PC-3 (cell line): ENCODE measurements at regions not wholly inside any gene's neighbourhood (a gene's known extent, or its start where the extent isn't known, plus 50 kb on each side); places are given as distances from the start of the nearest gene placed in this dataset.

ENCODE experiments used
- EZH2 ChIP-seq: fragments of 300-600 bp; sonication (generic); IDR thresholded peaks from one replicate; pipeline ENCODE4 v1.6.1; 2017; ENCODE audit warnings: antibody characterized with exemption, mild to moderate bottlenecking, low read length; ENCODE audit not compliant: unreplicated experiment
- EZH2phosphoT487 ChIP-seq: fragments of 300-600 bp; sonication (generic); IDR thresholded peaks from 2 replicates; pipeline ENCODE4 v1.6.1; 2018; ENCODE audit warnings: mild to moderate bottlenecking, antibody characterized with exemption, low read length, borderline replicate concordance
- TF ChIP-seq, protein P1 (sequence below): fragments of 300-600 bp; sonication (generic); conservative IDR thresholded peaks from 2 replicates; pipeline ENCODE4 v1.5.1; 2017; ENCODE audit warnings: antibody characterized with exemption, low read depth, mild to moderate bottlenecking, low read length

DNA sequence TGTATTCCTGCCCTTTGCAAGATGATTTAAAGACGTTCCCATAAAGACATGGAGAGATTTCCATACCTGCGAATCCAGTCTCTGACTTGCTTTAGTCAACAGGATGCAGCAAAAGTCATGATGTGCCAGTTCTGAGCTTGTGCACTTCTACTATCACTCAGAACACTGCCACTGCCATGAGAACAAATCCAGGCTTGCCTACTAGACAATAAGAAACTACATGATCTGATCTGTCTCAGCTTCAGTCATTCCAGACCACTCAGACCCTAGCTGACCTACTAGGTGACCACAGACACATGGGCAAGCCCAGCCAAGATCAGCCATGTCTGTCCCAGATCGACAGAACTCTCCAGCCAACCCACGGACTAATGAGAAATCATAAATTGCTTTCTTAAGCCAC is 219.2 kb downstream of the RRAGC start:
- TF ChIP-seq, protein P1, sequence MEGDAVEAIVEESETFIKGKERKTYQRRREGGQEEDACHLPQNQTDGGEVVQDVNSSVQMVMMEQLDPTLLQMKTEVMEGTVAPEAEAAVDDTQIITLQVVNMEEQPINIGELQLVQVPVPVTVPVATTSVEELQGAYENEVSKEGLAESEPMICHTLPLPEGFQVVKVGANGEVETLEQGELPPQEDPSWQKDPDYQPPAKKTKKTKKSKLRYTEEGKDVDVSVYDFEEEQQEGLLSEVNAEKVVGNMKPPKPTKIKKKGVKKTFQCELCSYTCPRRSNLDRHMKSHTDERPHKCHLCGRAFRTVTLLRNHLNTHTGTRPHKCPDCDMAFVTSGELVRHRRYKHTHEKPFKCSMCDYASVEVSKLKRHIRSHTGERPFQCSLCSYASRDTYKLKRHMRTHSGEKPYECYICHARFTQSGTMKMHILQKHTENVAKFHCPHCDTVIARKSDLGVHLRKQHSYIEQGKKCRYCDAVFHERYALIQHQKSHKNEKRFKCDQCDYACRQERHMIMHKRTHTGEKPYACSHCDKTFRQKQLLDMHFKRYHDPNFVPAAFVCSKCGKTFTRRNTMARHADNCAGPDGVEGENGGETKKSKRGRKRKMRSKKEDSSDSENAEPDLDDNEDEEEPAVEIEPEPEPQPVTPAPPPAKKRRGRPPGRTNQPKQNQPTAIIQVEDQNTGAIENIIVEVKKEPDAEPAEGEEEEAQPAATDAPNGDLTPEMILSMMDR, result no peak
- no peak for TF ChIP-seq EZH2
- no peak for TF ChIP-seq EZH2phosphoT487
